Fibroblast of skin of scalp (primary cell): ENCODE measurements at regions not wholly inside any gene's neighbourhood (a gene's known extent, or its start where the extent isn't known, plus 50 kb on each side); places are given as distances from the start of the nearest gene placed in this dataset.

ENCODE experiments used
- DNase-seq: peaks from one replicate; pipeline ENCODE4 v3.0.0-alpha.2; 2013

DNA sequence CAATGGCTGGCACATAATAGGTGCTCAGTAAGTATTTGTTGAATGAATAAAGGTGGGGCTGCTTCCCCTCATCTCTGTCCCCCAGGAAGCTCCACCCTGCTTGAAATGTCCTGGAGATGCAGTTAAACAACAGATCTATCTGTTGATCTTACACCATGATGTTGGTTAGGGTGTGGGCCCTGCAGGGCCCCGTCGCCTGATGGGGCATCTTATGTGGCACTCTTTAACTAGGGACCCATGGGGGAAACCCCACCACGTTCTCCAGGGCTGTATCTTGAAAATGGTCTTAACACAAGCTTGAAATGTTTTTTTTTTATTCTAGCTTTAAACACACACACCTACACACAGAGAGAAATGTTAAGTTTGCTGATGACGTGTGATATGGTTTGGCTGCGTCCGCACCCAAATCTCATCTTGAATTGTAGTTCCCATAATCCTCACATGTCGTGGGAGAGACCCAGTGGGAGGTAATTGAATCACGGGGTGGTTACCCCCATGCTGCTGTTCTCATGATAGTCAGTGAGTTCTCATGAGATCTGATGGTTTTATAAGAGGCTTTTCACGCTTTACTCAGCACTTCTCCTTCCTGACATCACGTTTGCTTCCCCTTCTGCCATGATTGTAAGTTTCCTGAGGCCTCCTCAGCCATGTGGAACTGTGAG is 741.7 kb downstream of the VRK1 start:
- no peak for DNase-seq

GRCh38 chr14:97539411-97539795 is 742.2 kb downstream of the VRK1 start:
- no peak for DNase-seq

DNA sequence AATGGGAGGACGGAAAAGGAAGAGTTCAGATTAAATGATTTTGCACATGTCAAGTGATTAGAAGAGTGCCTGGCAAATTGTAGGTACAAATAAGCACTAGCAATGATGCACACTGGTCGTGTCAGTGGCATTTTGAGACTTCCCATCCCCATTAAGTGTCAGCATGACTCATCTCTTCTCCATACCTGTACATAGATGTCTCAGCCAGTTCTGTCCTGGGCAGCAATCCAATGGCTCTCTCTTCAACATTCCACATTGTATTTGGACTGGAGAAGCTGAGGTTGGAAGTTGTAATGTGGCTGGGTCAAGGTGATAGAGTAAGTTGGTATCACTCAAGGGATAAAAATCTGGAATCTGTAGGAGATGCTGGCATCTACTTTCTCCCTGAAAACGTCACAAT is 742.7 kb downstream of the VRK1 start:
- no peak for DNase-seq

GRCh38 chr14:97543221-97543620 is 746.0 kb downstream of the VRK1 start:
- DNase-seq: no peak

GRCh38 chr14:97543816-97544215 is 746.6 kb downstream of the VRK1 start:
- DNase-seq: no peak

DNA sequence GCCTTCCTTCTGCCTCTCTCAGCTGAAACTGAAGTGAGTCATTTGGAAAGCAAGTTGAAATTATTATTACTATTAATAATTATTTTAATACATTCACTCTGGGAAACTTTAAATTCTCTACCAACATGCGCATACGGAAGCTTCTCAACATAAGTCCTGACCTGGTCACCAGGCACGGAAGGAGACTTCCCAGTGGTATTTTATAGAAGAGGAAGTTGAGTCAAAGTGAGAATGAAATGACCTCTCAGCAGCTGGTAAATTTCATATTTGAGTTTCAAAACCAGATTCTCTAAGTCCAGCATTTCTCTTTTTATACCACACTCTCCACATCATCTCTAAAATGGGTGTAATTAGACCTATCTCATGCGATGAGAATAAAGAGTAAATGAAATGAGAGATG is 747.4 kb downstream of the VRK1 start:
- DNase-seq: no peak

DNA sequence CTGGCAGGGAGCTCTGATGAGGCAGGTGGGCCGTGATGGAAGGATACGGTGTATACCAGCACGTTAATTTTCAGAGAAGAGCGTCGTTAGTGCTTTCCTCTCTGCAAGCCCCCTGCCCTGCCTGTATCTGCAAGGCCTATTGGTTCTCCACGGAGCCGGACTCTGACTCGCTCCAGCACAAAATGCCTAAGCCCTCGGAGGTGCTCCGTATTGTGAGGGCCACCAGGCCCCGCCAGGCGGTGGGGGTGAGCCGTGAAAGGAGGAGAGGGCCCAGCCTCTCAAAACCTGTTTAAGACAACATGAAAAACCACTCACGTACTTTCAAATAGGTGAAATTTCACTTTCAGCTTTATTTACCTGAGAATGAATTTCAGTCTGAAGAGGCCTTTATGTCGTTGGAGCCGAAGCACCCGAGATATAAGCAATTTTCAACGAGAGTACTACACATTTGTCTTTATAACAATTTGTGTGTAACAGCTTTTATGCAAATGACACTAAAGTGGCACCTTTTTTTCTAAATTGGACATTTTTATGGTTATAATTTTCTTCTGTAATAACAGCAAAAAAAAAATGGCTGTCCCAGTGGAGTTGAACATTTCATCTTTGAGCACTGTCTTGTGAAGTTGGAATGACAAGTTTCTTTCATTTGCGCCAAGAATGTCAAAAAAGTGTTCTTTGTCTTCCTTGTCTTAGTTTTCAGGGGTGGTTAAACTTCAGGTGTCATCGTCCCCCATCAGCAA is 749.5 kb downstream of the VRK1 start:
- DNase-seq: no peak

GRCh38 chr14:97550463-97550862 is 753.3 kb downstream of the VRK1 start:
- DNase-seq: no peak

DNA sequence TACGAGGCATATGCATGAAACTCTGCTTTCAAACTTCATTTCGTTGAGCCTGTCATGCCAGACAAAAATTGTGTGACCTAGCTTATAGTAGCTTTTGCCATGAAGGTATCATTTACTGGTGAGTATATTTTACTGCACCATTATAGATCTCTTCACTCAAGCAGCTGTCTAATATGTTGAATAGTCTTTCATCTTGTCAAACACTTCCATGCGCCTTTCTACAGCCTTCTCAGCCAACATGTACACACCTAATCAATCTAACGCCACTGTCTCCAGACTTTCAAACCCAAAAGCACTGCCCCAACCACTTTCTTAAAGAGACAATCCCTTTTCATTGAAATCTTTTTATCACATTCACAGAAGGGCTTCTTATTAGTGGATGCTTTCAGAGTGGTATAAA is 757.4 kb downstream of the VRK1 start:
- no peak for DNase-seq

DNA sequence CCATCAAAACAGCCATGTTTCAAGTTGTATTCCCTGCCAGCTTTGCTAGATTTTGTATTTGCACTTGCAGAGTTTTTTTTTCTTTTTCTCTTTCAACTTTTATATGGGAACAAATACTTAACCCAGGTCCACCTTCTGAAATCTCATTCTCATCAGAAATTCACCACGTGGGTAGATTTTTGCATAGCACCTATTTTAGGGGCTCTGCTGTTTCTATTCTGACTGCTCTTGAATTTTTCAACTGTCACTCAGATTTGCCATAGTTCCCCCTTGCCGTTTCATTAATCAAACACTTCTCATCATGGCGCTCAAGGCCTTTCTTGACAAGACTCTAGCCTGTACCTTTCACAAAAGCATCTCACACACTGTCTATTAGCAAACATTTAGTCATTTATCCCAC is 767.2 kb downstream of the VRK1 start:
- DNase-seq: no peak

- no peak for DNase-seq
These were observed 774.0 kb downstream of the VRK1 start for GRCh38 chr14:97571201-97571600.

DNA sequence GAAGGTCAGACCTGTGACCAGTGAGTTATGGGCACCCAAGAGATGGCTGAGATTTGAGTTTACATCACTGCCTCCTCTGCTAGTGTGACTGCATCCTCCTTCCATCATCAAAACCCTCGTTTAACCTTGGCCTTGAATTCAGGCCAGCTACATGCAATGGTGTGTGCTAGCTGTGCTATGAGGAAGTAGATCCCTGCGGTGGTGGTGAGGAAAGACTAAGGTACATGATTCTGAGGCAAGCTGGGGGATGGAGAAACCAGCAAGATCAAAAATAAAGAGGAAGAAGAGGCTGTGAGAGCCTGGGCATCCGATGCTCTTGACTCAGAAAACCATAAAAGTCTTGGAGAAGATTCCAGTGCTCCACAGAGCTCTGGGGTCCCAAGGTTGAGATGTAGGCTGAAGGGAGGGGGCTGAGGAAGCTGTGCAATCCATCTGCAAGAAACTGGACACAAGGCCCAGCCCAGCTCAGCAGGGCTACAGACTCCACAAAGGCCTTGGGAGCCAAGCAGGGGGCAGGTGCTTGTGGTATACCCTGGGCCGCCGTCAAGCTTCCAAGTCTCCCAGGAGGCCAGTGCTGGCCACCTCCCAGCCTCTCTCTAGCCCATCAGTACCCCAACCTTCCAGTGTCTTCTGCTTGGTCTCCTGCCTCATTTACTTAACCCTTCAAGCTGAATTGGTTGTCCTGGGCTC is 774.8 kb downstream of the VRK1 start:
- no peak for DNase-seq

DNA sequence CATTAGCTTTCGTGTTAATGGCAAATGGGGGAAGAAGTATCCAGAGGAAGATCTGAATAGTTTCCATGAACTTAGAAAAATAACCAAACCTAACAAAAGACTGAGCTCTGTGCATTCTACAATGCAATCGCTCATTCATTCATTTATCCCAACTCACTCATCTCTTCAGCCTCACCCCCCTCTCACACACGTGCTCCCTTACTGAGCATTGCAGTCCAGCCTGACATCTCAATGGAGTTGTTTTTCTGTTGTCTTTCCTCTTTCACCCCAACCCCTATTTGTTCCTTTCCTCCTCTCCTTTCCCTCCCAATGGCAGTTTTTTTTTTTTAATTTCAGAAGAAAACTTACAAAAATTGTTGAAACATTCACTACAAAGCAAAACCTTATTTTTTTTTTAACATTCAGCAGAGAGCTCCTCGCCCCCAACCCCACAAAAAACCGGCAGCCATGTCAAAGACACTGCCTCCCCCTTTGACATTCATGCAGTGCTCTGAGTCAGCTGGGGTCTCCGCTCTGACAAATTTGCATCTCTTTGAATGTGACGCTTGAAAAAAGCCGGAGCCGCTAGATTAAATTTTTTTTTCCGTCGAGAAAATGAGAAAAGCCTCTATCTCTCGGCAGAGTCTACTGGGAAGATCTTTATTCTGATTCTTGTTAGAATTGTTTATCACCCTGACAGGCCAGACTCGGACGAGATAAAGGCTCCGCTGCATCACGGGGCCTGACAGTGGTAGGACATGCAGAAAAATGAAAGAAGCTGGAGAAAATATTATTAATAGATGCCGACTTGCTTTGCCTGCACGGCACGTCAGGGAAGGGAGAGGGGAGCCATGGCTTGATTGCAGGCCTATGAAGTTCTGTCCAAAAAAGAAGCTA is 775.6 kb downstream of the VRK1 start:
- no peak for DNase-seq

- no peak for DNase-seq
These were observed 778.5 kb downstream of the VRK1 start for GRCh38 chr14:97575677-97576076.

DNA sequence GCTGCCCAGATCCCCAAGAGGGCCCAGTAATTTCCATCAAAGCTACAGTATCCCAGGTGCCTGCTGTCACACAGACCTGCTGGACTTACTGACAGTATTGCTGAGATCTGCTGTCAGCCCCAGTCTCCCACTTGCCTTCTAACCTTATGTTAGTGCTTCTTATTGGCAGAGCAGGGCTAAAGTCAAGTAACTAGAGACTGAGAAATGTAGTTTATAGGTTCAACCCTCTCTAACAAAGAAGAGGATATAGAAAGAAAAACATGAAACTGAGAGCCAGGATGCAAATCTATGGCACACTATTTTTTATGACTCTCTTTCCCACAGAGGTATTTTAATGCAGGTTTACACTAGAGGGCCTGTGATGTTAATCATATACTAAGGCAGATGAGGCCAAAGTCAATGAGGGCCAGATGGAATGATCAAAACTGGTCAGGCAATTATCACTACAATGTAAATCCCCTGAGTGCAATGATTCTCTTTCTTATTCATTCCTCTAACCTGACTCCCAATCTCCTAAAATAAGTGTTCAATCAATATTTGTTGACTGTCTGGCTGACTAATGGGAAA is 781.9 kb downstream of the VRK1 start:
- no peak for DNase-seq

GRCh38 chr14:97581016-97581415 is 783.8 kb downstream of the VRK1 start:
- peak; percentile 20 for DNase-seq

GRCh38 chr14:97582022-97582421 is 784.8 kb downstream of the VRK1 start:
- DNase-seq: no peak

- no peak for DNase-seq
These were observed 787.3 kb downstream of the VRK1 start for GRCh38 chr14:97584528-97584927.

- no peak for DNase-seq
These were observed 795.3 kb downstream of the VRK1 start for GRCh38 chr14:97592341-97592980.

DNA sequence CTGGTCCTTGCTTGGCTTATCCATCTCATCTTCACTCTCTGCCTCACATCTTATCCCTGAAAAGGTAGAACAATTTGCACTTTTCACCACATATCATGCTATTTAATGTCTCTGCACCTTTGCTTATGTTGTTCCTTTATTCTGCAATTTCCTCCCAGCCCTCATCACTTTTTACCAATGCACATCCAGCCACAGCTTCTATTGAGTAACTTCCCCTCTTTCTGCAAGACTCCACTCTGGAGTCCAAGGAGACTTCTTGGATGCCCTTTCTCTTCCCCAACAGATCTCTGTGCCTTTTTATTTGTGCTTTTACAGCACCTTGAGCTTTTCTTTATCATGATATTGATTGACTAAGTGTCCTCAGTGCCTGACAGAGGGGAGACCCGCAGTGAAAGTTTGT is 797.1 kb downstream of the VRK1 start:
- no peak for DNase-seq

GRCh38 chr14:97602438-97603117 is 805.4 kb downstream of the VRK1 start:
- DNase-seq: no peak
